OCI-LY7 (cell line): ENCODE measurements at regions not wholly inside any gene's neighbourhood (a gene's known extent, or its start where the extent isn't known, plus 50 kb on each side); places are given as distances from the start of the nearest gene placed in this dataset.

Experiments used
- CTCF ChIP-seq: fragments of 200-600 bp; sonication (generic); conservative IDR thresholded peaks from 2 replicates; pipeline ENCODE4 v1.5.1; 2014; ENCODE audit warnings: mild to moderate bottlenecking, antibody characterized with exemption, low read length, moderate library complexity, mixed read lengths
- EZH2phosphoT487 ChIP-seq: fragments of 200-600 bp; sonication (generic); IDR thresholded peaks from 2 replicates; pipeline ENCODE4 v1.6.1; 2018; ENCODE audit warnings: low read depth, borderline replicate concordance, mild to moderate bottlenecking, mixed run types, antibody characterized with exemption, low read length, moderate library complexity, mixed read lengths

GRCh38 chr4:28545986-28546385, 1685.3 kb downstream of the STIM2 start:
- TF ChIP-seq CTCF (no peak), EZH2phosphoT487 (no peak)
